ENCODE measurements at regions not wholly inside any gene's neighbourhood (a gene's known extent, or its start where the extent isn't known, plus 50 kb on each side); places are given as distances from the start of the nearest gene placed in this dataset.

- intact Hi-C loops (cut with micrococcal nuclease): no loop called here
- Mint-ChIP-seq H3K9me3 (peaks cover 4% of the 10 kb centered on the region), H3K4me3 (no peak overlapping the region), H3K4me1 (no peaks in the 10 kb centered on the region), H3K27me3 (no peaks in the 10 kb centered on the region), H3K27ac (no peak overlapping the region), H3K36me3 (ENCODE audit: low read depth) (no peaks in the 10 kb centered on the region)
- ATAC-seq (ENCODE audit: low read depth): no peak
- CTCF ChIA-PET: no interaction called here
- DNase-seq: no peak
- POLR2A ChIA-PET: no interaction called here
- TF ChIP-seq CTCF (IDR thresholded peaks at IDR 0.05): no peak
These were observed 699.5 kb downstream of the DSC3 start for GRCh38 chr18:30343090-30343489.

GRCh38 chr18:30342675-30343074 is 699.9 kb downstream of the DSC3 start:
- intact Hi-C loops (cut with micrococcal nuclease): no loop called here
- POLR2A ChIA-PET: no interaction called here

GRCh38 chr18:30334781-30335180 is 707.8 kb downstream of the DSC3 start:
- intact Hi-C loops (cut with micrococcal nuclease): no loop called here
- ChIA-PET CTCF (no interaction called here), POLR2A (no interaction called here)
- no peaks in the 10 kb centered on the region for H3K4me1 Mint-ChIP-seq
- H3K27me3 Mint-ChIP-seq: no peaks in the 10 kb centered on the region
- no peak overlapping the region for H3K4me3 Mint-ChIP-seq
- no peak overlapping the region for H3K27ac Mint-ChIP-seq
- H3K9me3 Mint-ChIP-seq: no peaks in the 10 kb centered on the region
- DNase-seq (no peak), ATAC-seq (ENCODE audit: low read depth) (no peak)
- TF ChIP-seq CTCF (IDR thresholded peaks at IDR 0.05): no peak
- H3K36me3 Mint-ChIP-seq (ENCODE audit: low read depth): no peaks in the 10 kb centered on the region

More at GRCh38 chr18:30342675-30343074, 699.9 kb downstream of the DSC3 start:
- H3K27me3 Mint-ChIP-seq: no peaks in the 10 kb centered on the region
- H3K27ac Mint-ChIP-seq: no peak overlapping the region
- no peak overlapping the region for H3K4me3 Mint-ChIP-seq
- H3K4me1 Mint-ChIP-seq: no peaks in the 10 kb centered on the region
- peaks cover 2% of the 10 kb centered on the region for H3K9me3 Mint-ChIP-seq
- no peak for TF ChIP-seq CTCF (IDR thresholded peaks at IDR 0.05)
- no peak for ATAC-seq (ENCODE audit: low read depth)
- no peak for DNase-seq
- no peaks in the 10 kb centered on the region for H3K36me3 Mint-ChIP-seq (ENCODE audit: low read depth)
- CTCF ChIA-PET: no interaction called here

GRCh38 chr18:30333310-30333709 is 709.2 kb downstream of the DSC3 start:
- Mint-ChIP-seq H3K9me3 (no peaks in the 10 kb centered on the region), H3K36me3 (ENCODE audit: low read depth) (no peaks in the 10 kb centered on the region), H3K27me3 (no peaks in the 10 kb centered on the region), H3K4me1 (no peaks in the 10 kb centered on the region), H3K27ac (no peak overlapping the region), H3K4me3 (no peak overlapping the region)
- no peak for TF ChIP-seq CTCF (IDR thresholded peaks at IDR 0.05)
- ChIA-PET CTCF (no interaction called here), POLR2A (no interaction called here)
- ATAC-seq (ENCODE audit: low read depth): no peak
- intact Hi-C loops (cut with micrococcal nuclease): no loop called here
- DNase-seq: no peak

- no peak for TF ChIP-seq CTCF (IDR thresholded peaks at IDR 0.05)
- no peaks in the 10 kb centered on the region for H3K9me3 Mint-ChIP-seq
- H3K4me3 Mint-ChIP-seq: no peak overlapping the region
- intact Hi-C loops (cut with micrococcal nuclease): no loop called here
- no peaks in the 10 kb centered on the region for H3K4me1 Mint-ChIP-seq
- no peak for ATAC-seq (ENCODE audit: low read depth)
- DNase-seq: no peak
- no peaks in the 10 kb centered on the region for H3K27me3 Mint-ChIP-seq
- POLR2A ChIA-PET: no interaction called here
- CTCF ChIA-PET: no interaction called here
- no peaks in the 10 kb centered on the region for H3K36me3 Mint-ChIP-seq (ENCODE audit: low read depth)
- H3K27ac Mint-ChIP-seq: no peak overlapping the region
These were observed 713.7 kb downstream of the DSC3 start for GRCh38 chr18:30328839-30329238.
